A673 (cell line): ENCODE measurements at regions not wholly inside any gene's neighbourhood (a gene's known extent, or its start where the extent isn't known, plus 50 kb on each side); places are given as distances from the start of the nearest gene placed in this dataset.

Source experiments
- EZH2 ChIP-seq: fragments of 200-600 bp; sonication (generic); IDR thresholded peaks from 2 replicates; pipeline ENCODE4 v1.6.1; 2017; ENCODE audit warnings: borderline replicate concordance, low read depth, mild to moderate bottlenecking, mixed read lengths, antibody characterized with exemption, low read length; ENCODE audit not compliant: poor library complexity, severe bottlenecking
- TF ChIP-seq, protein P1 (sequence below): fragments of 300-800, 200-600 bp; sonication (generic); conservative IDR thresholded peaks from 2 replicates; pipeline ENCODE4 v1.5.1; 2017; ENCODE audit warnings: low read depth, mild to moderate bottlenecking, antibody characterized with exemption, low read length, moderate library complexity, mixed read lengths

- TF ChIP-seq, protein P1, sequence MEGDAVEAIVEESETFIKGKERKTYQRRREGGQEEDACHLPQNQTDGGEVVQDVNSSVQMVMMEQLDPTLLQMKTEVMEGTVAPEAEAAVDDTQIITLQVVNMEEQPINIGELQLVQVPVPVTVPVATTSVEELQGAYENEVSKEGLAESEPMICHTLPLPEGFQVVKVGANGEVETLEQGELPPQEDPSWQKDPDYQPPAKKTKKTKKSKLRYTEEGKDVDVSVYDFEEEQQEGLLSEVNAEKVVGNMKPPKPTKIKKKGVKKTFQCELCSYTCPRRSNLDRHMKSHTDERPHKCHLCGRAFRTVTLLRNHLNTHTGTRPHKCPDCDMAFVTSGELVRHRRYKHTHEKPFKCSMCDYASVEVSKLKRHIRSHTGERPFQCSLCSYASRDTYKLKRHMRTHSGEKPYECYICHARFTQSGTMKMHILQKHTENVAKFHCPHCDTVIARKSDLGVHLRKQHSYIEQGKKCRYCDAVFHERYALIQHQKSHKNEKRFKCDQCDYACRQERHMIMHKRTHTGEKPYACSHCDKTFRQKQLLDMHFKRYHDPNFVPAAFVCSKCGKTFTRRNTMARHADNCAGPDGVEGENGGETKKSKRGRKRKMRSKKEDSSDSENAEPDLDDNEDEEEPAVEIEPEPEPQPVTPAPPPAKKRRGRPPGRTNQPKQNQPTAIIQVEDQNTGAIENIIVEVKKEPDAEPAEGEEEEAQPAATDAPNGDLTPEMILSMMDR: no peak
- TF ChIP-seq EZH2: no peak
Observed at GRCh38 chr1:90593312-90593711, 123.8 kb downstream of the BARHL2 start.
